ENCODE measurements at regions not wholly inside any gene's neighbourhood (a gene's known extent, or its start where the extent isn't known, plus 50 kb on each side); places are given as distances from the start of the nearest gene placed in this dataset.
"Not testable (repeated sequence)": the region's sequence is repeated elsewhere in the genome, so short reads cannot be mapped to it uniquely, and the experiment has no call there.

- no peak for DNase-seq
- Histone ChIP-seq H3K4me1 (no peaks in the 10 kb centered on the region), H3K9me3 (no peaks in the 10 kb centered on the region), H3K27me3 (no peaks in the 10 kb centered on the region), H3K36me3 (no peaks in the 10 kb centered on the region), H3K4me3 (no peak overlapping the region), H3K27ac (no peak overlapping the region)
- no peak for TF ChIP-seq CTCF (IDR thresholded peaks at IDR 0.05)
- no peak for TF ChIP-seq POLR2A (IDR thresholded peaks at IDR 0.05)
- intact Hi-C loops (cut with DNase I; ENCODE audit: low total_unique reads), result no loop called here
Measured at GRCh38 chr13:61094865-61095264, 320.8 kb downstream of the PCDH20 start.

GRCh38 chr13:61089894-61090293, 325.8 kb downstream of the PCDH20 start:
- H3K4me3 ChIP-seq; H3K4me1 ChIP-seq; H3K27me3 ChIP-seq; H3K36me3 ChIP-seq; H3K9me3 ChIP-seq; intact Hi-C loops (cut with DNase I; ENCODE audit: low total_unique reads); H3K27ac ChIP-seq; DNase-seq: not testable (repeated sequence)

GRCh38 chr13:61086087-61086486, 329.6 kb downstream of the PCDH20 start:
- H3K4me1 ChIP-seq, result no peaks in the 10 kb centered on the region
- no peaks in the 10 kb centered on the region for H3K27me3 ChIP-seq
- H3K27ac ChIP-seq, result no peak overlapping the region
- DNase-seq, result no peak
- intact Hi-C loops (cut with DNase I; ENCODE audit: low total_unique reads), result no loop called here
- no peaks in the 10 kb centered on the region for H3K36me3 ChIP-seq
- H3K4me3 ChIP-seq, result no peak overlapping the region
- H3K9me3 ChIP-seq, result no peaks in the 10 kb centered on the region
- no peak for TF ChIP-seq POLR2A (IDR thresholded peaks at IDR 0.05)
- TF ChIP-seq CTCF (IDR thresholded peaks at IDR 0.05), result no peak

- Histone ChIP-seq H3K4me3 (no peak overlapping the region), H3K36me3 (no peaks in the 10 kb centered on the region), H3K27ac (no peak overlapping the region), H3K9me3 (no peaks in the 10 kb centered on the region), H3K27me3 (no peaks in the 10 kb centered on the region), H3K4me1 (no peaks in the 10 kb centered on the region)
- intact Hi-C loops (cut with DNase I; ENCODE audit: low total_unique reads), result no loop called here
- DNase-seq, result no peak
- TF ChIP-seq POLR2A (IDR thresholded peaks at IDR 0.05) (no peak), CTCF (IDR thresholded peaks at IDR 0.05) (no peak)
Measured at GRCh38 chr13:61084988-61085387, 330.7 kb downstream of the PCDH20 start.

GRCh38 chr13:61078976-61079770, 336.5 kb downstream of the PCDH20 start:
- Histone ChIP-seq H3K4me1 (no peaks in the 10 kb centered on the region), H3K27me3 (no peaks in the 10 kb centered on the region), H3K4me3 (no peak overlapping the region), H3K36me3 (no peaks in the 10 kb centered on the region), H3K27ac (no peak overlapping the region), H3K9me3 (no peaks in the 10 kb centered on the region)
- no peak for DNase-seq
- TF ChIP-seq POLR2A (IDR thresholded peaks at IDR 0.05) (no peak), CTCF (IDR thresholded peaks at IDR 0.05) (no peak)
- intact Hi-C loops (cut with DNase I; ENCODE audit: low total_unique reads), result no loop called here
